ENCODE measurements at regions not wholly inside any gene's neighbourhood (a gene's known extent, or its start where the extent isn't known, plus 50 kb on each side); places are given as distances from the start of the nearest gene placed in this dataset.

DNA sequence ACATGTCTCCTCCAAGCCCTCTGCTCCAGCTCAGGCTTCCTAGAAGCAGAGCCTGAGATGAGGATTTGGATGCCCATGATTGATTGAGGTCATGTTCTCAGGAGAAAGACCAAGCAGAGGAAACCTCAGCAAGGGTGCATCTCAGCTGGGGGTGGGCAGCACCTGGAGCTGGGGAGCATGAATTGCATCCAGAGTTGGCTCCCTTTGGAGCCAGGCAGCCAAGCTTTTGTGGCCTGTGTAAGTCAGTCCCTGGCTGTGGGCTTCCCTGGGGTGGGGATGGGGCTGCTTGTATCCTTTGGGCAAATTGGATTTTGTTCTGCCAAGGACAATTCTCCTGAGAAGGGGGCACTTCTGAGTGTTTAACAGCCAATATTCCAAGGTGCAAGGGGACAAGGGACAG, 91.5 kb upstream of the WASF3 start:
- Histone ChIP-seq H3K79me1 (ENCODE audit: insufficient read depth, low read depth, low read length, poor library complexity, severe bottlenecking) (no peaks in the 10 kb centered on the region), H2AK5ac (ENCODE audit: insufficient read length, low read length) (no peak overlapping the region), H2BK20ac (ENCODE audit: low read depth, low read length, poor library complexity, severe bottlenecking) (no peak overlapping the region), H3K4ac (ENCODE audit: low read depth, low read length) (no peak overlapping the region), H2BK12ac (ENCODE audit: insufficient read length, low read depth, low read length) (no peak overlapping the region), H3K27me3 (ENCODE audit: insufficient read depth, low read length) (no peaks in the 10 kb centered on the region), H2AFZ (ENCODE audit: low read length) (no peak overlapping the region), H4K5ac (ENCODE audit: insufficient read length, low read depth, low read length) (no peak overlapping the region), H3K9me3 (ENCODE audit: control insufficient read depth, low read depth, low read length) (no peaks in the 10 kb centered on the region), H2BK120ac (ENCODE audit: low read depth, low read length, poor library complexity, severe bottlenecking) (no peak overlapping the region), H2BK5ac (ENCODE audit: insufficient read length, low read length) (no peak overlapping the region), H2BK15ac (ENCODE audit: low read depth, low read length) (no peak overlapping the region), H3K4me1 (ENCODE audit: insufficient read depth, low read length) (no peaks in the 10 kb centered on the region), H3K4me2 (ENCODE audit: insufficient read depth, insufficient read length, low read length) (no peak overlapping the region), H3K56ac (ENCODE audit: insufficient read length, low read depth, low read length) (no peak overlapping the region), H3K23me2 (ENCODE audit: insufficient read length, low read depth, low read length, poor library complexity, severe bottlenecking) (no peaks in the 10 kb centered on the region), H3K27ac (ENCODE audit: insufficient read length, low read depth, low read length) (no peak overlapping the region), H3K23ac (ENCODE audit: insufficient read length, low read depth, low read length) (no peak overlapping the region), H4K20me1 (ENCODE audit: control insufficient read depth, insufficient read depth, insufficient read length) (no peaks in the 10 kb centered on the region), H3K9ac (ENCODE audit: extremely low read depth, insufficient read length, low read length) (no peak overlapping the region), H3K18ac (ENCODE audit: insufficient read length, low read depth, low read length) (no peak overlapping the region), H4K91ac (ENCODE audit: insufficient read length, low read depth, low read length) (no peak overlapping the region), H3K79me2 (ENCODE audit: insufficient read depth, low read length) (no peaks in the 10 kb centered on the region), H3T11ph (ENCODE audit: low read length) (no peak overlapping the region), H4K8ac (replicated peaks; ENCODE audit: insufficient read length, low read depth, low read length) (no peak overlapping the region), H3K14ac (ENCODE audit: insufficient read depth, low read length) (no peak overlapping the region; the same call in 1 of the 2 replicates)
- Mint-ChIP-seq H3K27me3 (ENCODE audit: low read depth) (peaks cover 4% of the 10 kb centered on the region), H3K9me3 (no peaks in the 10 kb centered on the region), H3K36me3 (ENCODE audit: insufficient read depth in 1 of 3, low read depth in 3 of 3) (no peaks in the 10 kb centered on the region; a peak in 1 of 7 replicates), H3K27ac (no peak overlapping the region), H3K4me3 (no peak overlapping the region; a peak in 1 of 5 replicates), H3K4me1 (peaks cover 5 to 6% of the 10 kb centered on the region in 2 experiments)
- no peak for TF ChIP-seq CTCF (conservative IDR thresholded peaks at IDR 0.05)
- DNase-seq: no peak

Data from H9 (cell line).